MCF 10A (cell line): ENCODE measurements at regions not wholly inside any gene's neighbourhood (a gene's known extent, or its start where the extent isn't known, plus 50 kb on each side); places are given as distances from the start of the nearest gene placed in this dataset.

Source experiments
- BruUV-seq: library from RNA; stranded (reverse); fragments of 400-500 nt; replicated peaks from 2 replicates; lab custom pipeline; 2021; lab: Mats Ljungman, UMichigan
- CTCF ChIA-PET: fragments of 300-600 bp; sonication (Branson Sonifier 250); formaldehyde crosslinking; extraction: SDS; loops from one replicate; lab custom pipeline; 2021; ENCODE audit warnings: antibody characterized with exemption, inconsistent platforms; lab: Yijun Ruan, JAX
- POLR2A ChIA-PET: fragments of 300-600, 350-650 bp; sonication (Branson Sonifier 250); formaldehyde crosslinking; extraction: SDS; loops from one replicate; lab custom pipeline; 2020; ENCODE audit warnings: antibody characterized with exemption, inconsistent platforms; lab: Yijun Ruan, JAX
- DNase-seq: peaks from one replicate; pipeline ENCODE4 v3.0.0-alpha.2; 2018; ENCODE audit not compliant: unreplicated experiment
- H3K27ac Mint-ChIP-seq: one replicate; pipeline ENCODE4 v1.8.0; 2022; ENCODE audit warnings: mild to moderate bottlenecking, low read depth, mixed read lengths; ENCODE audit not compliant: unreplicated experiment
- H3K27me3 Mint-ChIP-seq: one replicate; pipeline ENCODE4 v1.8.0; 2022; ENCODE audit warnings: mixed read lengths; ENCODE audit not compliant: insufficient read depth, unreplicated experiment
- H3K36me3 Mint-ChIP-seq: one replicate; pipeline ENCODE4 v1.8.0; 2022; ENCODE audit warnings: mild to moderate bottlenecking, moderate library complexity, mixed read lengths; ENCODE audit not compliant: insufficient read depth, unreplicated experiment
- H3K4me1 Mint-ChIP-seq: one replicate; pipeline ENCODE4 v1.8.0; 2022; ENCODE audit warnings: mixed read lengths; ENCODE audit not compliant: insufficient read depth, unreplicated experiment
- H3K4me3 Mint-ChIP-seq: one replicate; pipeline ENCODE4 v1.8.0; 2022; ENCODE audit warnings: mild to moderate bottlenecking, moderate library complexity, mixed read lengths; ENCODE audit not compliant: unreplicated experiment
- H3K9me3 Mint-ChIP-seq: one replicate; pipeline ENCODE4 v1.8.0; 2022; ENCODE audit warnings: mixed read lengths; ENCODE audit not compliant: unreplicated experiment
- intact Hi-C: fragments of 100-400 bp; cut with micrococcal nuclease; formaldehyde crosslinking; loops from 2 replicates; pipeline ENCODE4 v1.14.1; 2022
- TF ChIP-seq, protein P1 (sequence below): fragments of 200-600 bp; IDR thresholded peaks from one replicate; pipeline ENCODE4 v1.8.0; 2022; ENCODE audit warnings: antibody characterized with exemption, mild to moderate bottlenecking; ENCODE audit not compliant: unreplicated experiment

DNA sequence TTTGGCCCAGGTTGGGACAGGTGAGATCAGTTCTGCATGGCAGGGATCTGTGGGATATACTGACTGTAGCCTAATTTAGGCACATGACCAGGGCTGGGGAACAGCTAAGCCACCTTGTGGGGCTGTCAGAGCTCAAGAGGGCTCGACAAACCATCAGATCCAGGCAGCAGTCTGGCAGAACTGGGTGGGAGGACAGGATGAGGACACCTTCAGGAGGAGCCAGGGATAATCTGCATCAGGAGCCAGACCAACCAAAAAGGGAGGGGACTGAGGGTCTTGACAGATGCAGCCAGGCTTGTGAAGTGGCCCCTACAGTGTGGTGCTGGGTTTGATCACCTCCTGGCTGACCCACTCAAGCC, 123.4 kb downstream of the MAFB start:
- no peaks in the 10 kb centered on the region for H3K9me3 Mint-ChIP-seq
- H3K27ac Mint-ChIP-seq, result peak overlapping the region; percentile 75
- H3K36me3 Mint-ChIP-seq, result no peaks in the 10 kb centered on the region
- no peaks in the 10 kb centered on the region for H3K27me3 Mint-ChIP-seq
- intact Hi-C loops, result loop anchor here (1.0 kb wide), 1 partner anchor 125 kb away; no protein-coding TSS in a partner anchor
- TF ChIP-seq, protein P1, sequence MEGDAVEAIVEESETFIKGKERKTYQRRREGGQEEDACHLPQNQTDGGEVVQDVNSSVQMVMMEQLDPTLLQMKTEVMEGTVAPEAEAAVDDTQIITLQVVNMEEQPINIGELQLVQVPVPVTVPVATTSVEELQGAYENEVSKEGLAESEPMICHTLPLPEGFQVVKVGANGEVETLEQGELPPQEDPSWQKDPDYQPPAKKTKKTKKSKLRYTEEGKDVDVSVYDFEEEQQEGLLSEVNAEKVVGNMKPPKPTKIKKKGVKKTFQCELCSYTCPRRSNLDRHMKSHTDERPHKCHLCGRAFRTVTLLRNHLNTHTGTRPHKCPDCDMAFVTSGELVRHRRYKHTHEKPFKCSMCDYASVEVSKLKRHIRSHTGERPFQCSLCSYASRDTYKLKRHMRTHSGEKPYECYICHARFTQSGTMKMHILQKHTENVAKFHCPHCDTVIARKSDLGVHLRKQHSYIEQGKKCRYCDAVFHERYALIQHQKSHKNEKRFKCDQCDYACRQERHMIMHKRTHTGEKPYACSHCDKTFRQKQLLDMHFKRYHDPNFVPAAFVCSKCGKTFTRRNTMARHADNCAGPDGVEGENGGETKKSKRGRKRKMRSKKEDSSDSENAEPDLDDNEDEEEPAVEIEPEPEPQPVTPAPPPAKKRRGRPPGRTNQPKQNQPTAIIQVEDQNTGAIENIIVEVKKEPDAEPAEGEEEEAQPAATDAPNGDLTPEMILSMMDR, result no peak
- no TSS peak for BruUV-seq
- CTCF ChIA-PET, result interaction anchor here (0.5 to 6.6 kb wide), 11 partner anchors 15 to 682 kb away, joined by 3 to 36 read pairs (median 3); partner anchors contain the start of gene MAFB
- peaks cover 41% of the 10 kb centered on the region for H3K4me1 Mint-ChIP-seq
- POLR2A ChIA-PET, result interaction anchor here (0.7 to 8.3 kb wide), 19 partner anchors 10 to 332 kb away, joined by 3 to 114 read pairs (median 6); partner anchors contain the start of gene MAFB
- peak overlapping the region; percentile 62 for H3K4me3 Mint-ChIP-seq
- peak; percentile 13 for DNase-seq

DNA sequence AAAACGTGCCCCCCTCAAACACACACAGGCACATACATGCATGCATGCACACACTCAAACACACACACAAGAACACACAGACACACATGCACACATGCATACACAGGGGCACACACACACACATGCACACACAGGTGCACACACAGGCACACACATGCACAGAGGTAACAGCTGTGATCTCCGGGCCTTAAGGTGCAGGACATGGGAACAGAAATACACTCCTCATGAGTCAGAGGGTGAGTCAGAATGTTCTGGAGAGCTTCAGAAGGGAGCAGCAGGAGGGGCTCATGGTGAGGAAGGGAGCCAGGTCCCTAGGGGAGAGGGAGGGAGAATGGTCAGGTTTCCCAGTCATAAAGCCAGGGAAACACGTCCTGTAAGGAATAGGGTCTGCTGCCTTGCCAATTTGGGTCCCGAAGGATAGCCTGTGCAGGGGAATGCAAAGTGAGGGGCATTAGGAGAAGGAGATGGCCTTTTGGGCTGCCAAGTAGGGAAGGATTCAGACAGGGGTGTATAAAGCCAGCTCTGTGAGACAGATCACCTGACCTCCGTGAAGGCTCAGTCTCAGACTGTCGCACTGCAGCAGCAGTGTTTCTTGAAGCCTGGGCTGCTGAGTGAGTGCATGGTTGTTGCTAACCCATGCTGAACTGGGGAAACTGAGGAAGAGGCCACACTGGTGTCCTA, 123.9 kb downstream of the MAFB start:
- peak overlapping the region; percentile 62 for H3K4me3 Mint-ChIP-seq
- TF ChIP-seq, protein P1, result no peak
- no peaks in the 10 kb centered on the region for H3K27me3 Mint-ChIP-seq
- DNase-seq, result peak; percentile 97
- BruUV-seq, result no TSS peak
- intact Hi-C loops, result loop anchor here (1.0 kb wide), 1 partner anchor 125 kb away; no protein-coding TSS in a partner anchor
- peaks cover 41% of the 10 kb centered on the region for H3K4me1 Mint-ChIP-seq
- ChIA-PET POLR2A (interaction anchor here (0.6 to 8.3 kb wide), 28 partner anchors 10 to 1283 kb away, joined by 3 to 114 read pairs (median 6); partner anchors contain the start of gene MAFB), CTCF (interaction anchor here (0.5 to 6.6 kb wide), 17 partner anchors 10 to 1041 kb away, joined by 3 to 36 read pairs (median 3); partner anchors contain the start of gene MAFB)
- H3K36me3 Mint-ChIP-seq, result no peaks in the 10 kb centered on the region
- peak overlapping the region; percentile 75 for H3K27ac Mint-ChIP-seq
- no peaks in the 10 kb centered on the region for H3K9me3 Mint-ChIP-seq

DNA sequence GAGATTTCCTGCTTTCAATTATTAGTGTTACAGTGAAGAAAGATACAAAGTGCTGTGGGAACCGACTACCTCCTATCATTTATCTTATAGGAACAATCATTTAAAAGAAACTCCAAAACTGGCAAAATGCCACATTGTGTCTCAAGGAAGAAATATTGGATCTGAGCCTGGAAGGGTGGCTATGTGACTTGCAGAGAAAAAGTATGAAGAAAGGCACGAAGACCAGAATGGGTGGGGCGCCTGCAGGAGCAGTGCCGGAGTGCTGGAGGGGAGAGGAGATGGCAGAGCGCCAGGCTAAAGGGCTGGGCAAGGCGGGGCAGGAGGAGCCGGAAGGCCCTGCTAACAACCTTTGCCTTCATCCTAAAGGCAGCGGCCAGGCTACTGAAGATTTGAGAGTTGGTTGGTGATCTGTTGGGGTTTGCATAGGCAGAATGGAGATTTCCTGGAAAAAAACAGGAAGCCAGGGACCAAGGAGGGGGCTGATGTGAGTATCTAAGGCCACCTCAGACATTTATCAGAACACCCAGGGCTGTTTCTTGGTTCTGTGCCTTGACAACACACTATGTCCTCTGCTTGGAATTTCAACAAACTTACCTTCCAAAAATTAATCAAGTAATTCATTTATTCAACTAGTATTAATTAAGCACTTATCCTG, 125.6 kb downstream of the MAFB start:
- no TSS peak for BruUV-seq
- H3K4me3 Mint-ChIP-seq, result peak overlapping the region; percentile 2
- intact Hi-C loops, result loop anchor here (1.0 to 5.0 kb wide), 4 partner anchors 39 to 403 kb away; no protein-coding TSS in a partner anchor
- H3K36me3 Mint-ChIP-seq, result no peaks in the 10 kb centered on the region
- H3K9me3 Mint-ChIP-seq, result no peaks in the 10 kb centered on the region
- peaks cover 40% of the 10 kb centered on the region for H3K4me1 Mint-ChIP-seq
- H3K27me3 Mint-ChIP-seq, result no peaks in the 10 kb centered on the region
- TF ChIP-seq, protein P1, result no peak
- POLR2A ChIA-PET, result interaction anchor here (0.6 to 8.3 kb wide), 17 partner anchors 10 to 286 kb away, joined by 3 to 114 read pairs (median 8); partner anchors contain the start of gene MAFB
- peak overlapping the region; percentile 81 for H3K27ac Mint-ChIP-seq
- CTCF ChIA-PET, result interaction anchor here (0.6 to 6.6 kb wide), 9 partner anchors 17 to 738 kb away, joined by 3 to 36 read pairs (median 6); partner anchors contain the start of gene MAFB
- peak; percentile 97 for DNase-seq
